ENCODE measurements at regions not wholly inside any gene's neighbourhood (a gene's known extent, or its start where the extent isn't known, plus 50 kb on each side); places are given as distances from the start of the nearest gene placed in this dataset.

- Histone ChIP-seq H4K8ac (ENCODE audit: extremely low read depth, insufficient read depth, low read length) (no peak overlapping the region), H2AFZ (ENCODE audit: low read length) (no peak overlapping the region), H3K9me3 (ENCODE audit: insufficient read depth in 2 of 2, low read depth in 1 of 2, low read length in 1 of 2) (peaks cover 6 to 8% of the 10 kb centered on the region in 2 experiments; a peak in 2 of 4 replicates), H3K27me3 (replicated peaks in 1 of 4; ENCODE audit: control insufficient read depth in 3 of 4, extremely low read depth in 1 of 4, insufficient read depth in 3 of 4, low read length in 3 of 4) (no peaks in the 10 kb centered on the region; a peak in 2 of 7 replicates), H3K4me2 (ENCODE audit: insufficient read depth in 1 of 2, low read depth in 2 of 2, low read length in 2 of 2) (no peak overlapping the region), H2BK15ac (ENCODE audit: low read length) (no peak overlapping the region), H3K18ac (ENCODE audit: extremely low read depth, low read length) (no peak overlapping the region), H3K14ac (ENCODE audit: insufficient read length) (no peak overlapping the region), H3K4ac (replicated peaks; ENCODE audit: insufficient read length, low read depth, low read length) (no peak overlapping the region), H2BK120ac (replicated peaks; ENCODE audit: low read depth, low read length) (no peak overlapping the region), H3K79me2 (ENCODE audit: control insufficient read depth in 1 of 2, insufficient read depth in 2 of 2, low read length in 2 of 2) (no peaks in the 10 kb centered on the region), H3K4me3 (ENCODE audit: extremely low read depth in 1 of 4, insufficient read depth in 2 of 4, low read depth in 3 of 4, low read length in 4 of 4) (no peak overlapping the region), H4K20me1 (replicated peaks in 1 of 2; ENCODE audit: control insufficient read depth in 1 of 2, insufficient read depth in 2 of 2, low read length in 2 of 2) (no peaks in the 10 kb centered on the region), H3K27ac (ENCODE audit: low read depth, low read length) (no peak overlapping the region), H3K79me1 (ENCODE audit: low read depth, low read length) (no peaks in the 10 kb centered on the region), H4K5ac (ENCODE audit: insufficient read length, low read depth, low read length) (no peak overlapping the region), H2BK20ac (ENCODE audit: low read length) (no peak overlapping the region), H3K56ac (replicated peaks; ENCODE audit: insufficient read length, low read depth, low read length) (no peak overlapping the region), H2BK12ac (ENCODE audit: low read depth, low read length) (no peak overlapping the region), H3K23me2 (ENCODE audit: low read depth, low read length) (peaks cover 3% of the 10 kb centered on the region; the same call in 1 of the 2 replicates), H2AK5ac (ENCODE audit: low read depth, low read length) (no peak overlapping the region), H4K91ac (replicated peaks; ENCODE audit: insufficient read length, low read length) (no peak overlapping the region), H3K4me1 (replicated peaks in 1 of 4; ENCODE audit: control insufficient read depth in 3 of 4, insufficient read depth in 4 of 4, low read length in 3 of 4) (peaks cover 7 to 22% (median 12%) of the 10 kb centered on the region in 4 experiments; a peak in 6 of 7 replicates), H3K36me3 (ENCODE audit: control insufficient read depth in 2 of 4, insufficient read depth in 4 of 4, low read length in 3 of 4) (no peaks in the 10 kb centered on the region), H3K9ac (replicated peaks in 1 of 4; ENCODE audit: extremely low read depth in 1 of 4, low read depth in 3 of 4, low read length in 3 of 4) (no peak overlapping the region), H3K23ac (ENCODE audit: insufficient read length) (no peak overlapping the region), H2BK5ac (ENCODE audit: low read depth, low read length) (no peak overlapping the region)
- WGBS, 2 experiments (ENCODE audit: extremely low coverage in 1 of 2, insufficient coverage in 1 of 2, insufficient read length in 1 of 2, insufficient replicate concordance in 2 of 2, low coverage in 1 of 2, low lambda C conversion rate in 2 of 2, missing lambda C conversion rate in 1 of 2) = 93% methylated on average over 4 of the region's 4 CpGs; no CpG with 5 or more reads in 1 of the 2 experiments
- DNase-seq (ENCODE audit: low read depth in 1 of 2, low spot score in 2 of 2) = no peak
- no peak for FAIRE-seq
- CTCF ChIA-PET (ENCODE audit: partially characterized antibody) = interaction anchor here (1.4 kb wide), 1 partner anchor 20 kb away, joined by 4 read pairs; no protein-coding TSS in a partner anchor
- TF ChIP-seq CTCF (IDR thresholded peaks at IDR 0.05; ENCODE audit: control extremely low read depth in 1 of 3, insufficient read depth in 1 of 3, low read depth in 1 of 3, low read length in 3 of 3) = peak in 2 of 3 experiments; percentile 5 to 19; a peak in 2 of 4 replicates
- TF ChIP-seq MAFK (IDR thresholded peaks at IDR 0.05; ENCODE audit: low read depth, low read length) = no peak
- no peak for TF ChIP-seq SP2 (IDR thresholded peaks at IDR 0.05; ENCODE audit: low read length)
- TF ChIP-seq RAD21 (IDR thresholded peaks at IDR 0.05 in 1 of 2, conservative IDR thresholded peaks at IDR 0.05 in 1 of 2; ENCODE audit: low read depth in 2 of 2, low read length in 2 of 2) = peak in 1 of 2 experiments; percentile 5; a peak in 1 of 4 replicates
- POLR2A ChIA-PET (ENCODE audit: partially characterized antibody) = no interaction called here
These were observed 1253.5 kb downstream of the TYW1 start for GRCh38 chr7:68250143-68250542.

Measured in H1 (cell line).